IMR-90 (cell line): ENCODE measurements at regions not wholly inside any gene's neighbourhood (a gene's known extent, or its start where the extent isn't known, plus 50 kb on each side); places are given as distances from the start of the nearest gene placed in this dataset.

Experiments used
- ATAC-seq: fragments of 200-7000 bp; cut with Tn5 transposase; 2 replicates; pipeline ENCODE4 v1.9.1; 2020; ENCODE audit warnings: low read depth, mild to moderate bottlenecking, moderate library complexity
- BruUV-seq: library from RNA; stranded (reverse); fragments of 400-500 nt; replicated peaks from 2 replicates; lab custom pipeline; 2021; lab: Mats Ljungman, UMichigan
- CTCF ChIA-PET: fragments of 300-600 bp; formaldehyde crosslinking; extraction: SDS; loops from one replicate; lab custom pipeline; 2021; ENCODE audit warnings: antibody characterized with exemption; lab: Yijun Ruan, JAX
- POLR2A ChIA-PET: fragments of 300-600 bp; sonication (Branson Sonifier 250); formaldehyde crosslinking; loops from one replicate; lab custom pipeline; 2022; ENCODE audit warnings: antibody characterized with exemption; ENCODE audit not compliant: unreplicated experiment; lab: Charles Lee
- DNase-seq: peaks from one replicate; pipeline ENCODE4 v3.0.0; 2013
- H2AFZ ChIP-seq: replicated peaks from 2 replicates; pipeline ENCODE3; 2013; ENCODE audit warnings: low read length, mild to moderate bottlenecking; ENCODE audit not compliant: poor library complexity
- H2AK5ac ChIP-seq: 2 replicates; pipeline ENCODE4 v1.6.1; 2013; ENCODE audit warnings: low read depth, low read length, inconsistent platforms
- H2AK9ac ChIP-seq: replicated peaks from 2 replicates; pipeline ENCODE3; 2013; ENCODE audit warnings: mild to moderate bottlenecking, low read depth, low read length, moderate library complexity; ENCODE audit not compliant: poor library complexity
- H2BK120ac ChIP-seq: 2 replicates; pipeline ENCODE4 v1.6.1; 2013; ENCODE audit warnings: low read depth, low read length, inconsistent platforms
- H2BK15ac ChIP-seq: 3 replicates; pipeline ENCODE4 v1.6.1; 2013; ENCODE audit warnings: low read depth, low read length, inconsistent platforms
- H2BK20ac ChIP-seq: 2 replicates; pipeline ENCODE4 v1.6.1; 2013; ENCODE audit warnings: low read depth, mild to moderate bottlenecking, inconsistent platforms, low read length, moderate library complexity
- H2BK5ac ChIP-seq: 2 replicates; pipeline ENCODE4 v1.6.1; 2013; ENCODE audit warnings: mild to moderate bottlenecking, low read depth, low read length, inconsistent platforms; ENCODE audit not compliant: poor library complexity, severe bottlenecking
- H3K14ac ChIP-seq: replicated peaks from 2 replicates; pipeline ENCODE4 v1.6.1; 2013; ENCODE audit warnings: low read depth, low read length, inconsistent platforms
- H3K18ac ChIP-seq: 2 replicates; pipeline ENCODE4 v1.6.1; 2013; ENCODE audit warnings: low read depth, low read length, control low read depth
- H3K23ac ChIP-seq: 2 replicates; pipeline ENCODE4 v1.6.1; 2013; ENCODE audit warnings: low read depth, low read length, inconsistent platforms
- H3K27ac ChIP-seq: 2 replicates; pipeline ENCODE4 v1.5.1; 2013; ENCODE audit warnings: mild to moderate bottlenecking, control low read depth, low read length; ENCODE audit not compliant: insufficient read depth
- H3K27me3 ChIP-seq: 2 replicates; pipeline ENCODE4 v1.6.1; 2013; ENCODE audit warnings: low read length; ENCODE audit not compliant: control insufficient read depth, insufficient read depth
- H3K36me3 ChIP-seq: 2 replicates; pipeline ENCODE4 v1.6.1; 2013; ENCODE audit warnings: low read length, mixed read lengths; ENCODE audit not compliant: control insufficient read depth, insufficient read depth
- H3K4ac ChIP-seq: 2 replicates; pipeline ENCODE4 v1.6.1; 2013; ENCODE audit warnings: low read depth, low read length, inconsistent platforms
- H3K4me1 ChIP-seq: 2 replicates; pipeline ENCODE4 v1.6.1; 2013; ENCODE audit warnings: low read length, mixed read lengths; ENCODE audit not compliant: control insufficient read depth, insufficient read depth
- H3K4me2 ChIP-seq: 2 replicates; pipeline ENCODE4 v1.6.1; 2013; ENCODE audit warnings: low read depth, mild to moderate bottlenecking, control low read depth, low read length, moderate library complexity
- H3K4me3 ChIP-seq: 2 replicates; pipeline ENCODE4 v1.5.1; 2013; ENCODE audit warnings: low read depth, mild to moderate bottlenecking, control low read depth, low read length, moderate library complexity; ENCODE audit not compliant: insufficient read depth
- H3K56ac ChIP-seq: 2 replicates; pipeline ENCODE4 v1.6.1; 2013; ENCODE audit warnings: low read length, inconsistent platforms; ENCODE audit not compliant: insufficient read depth; ENCODE audit errors: extremely low read depth
- H3K79me1 ChIP-seq, 2 experiments: 2 replicates each; pipeline ENCODE4 v1.6.1; 2013; ENCODE audit warnings: low read length in 2 of 2, inconsistent platforms in 1 of 2, low read depth in 1 of 2
- H3K9ac ChIP-seq: 2 replicates; pipeline ENCODE4 v1.6.1; 2013; ENCODE audit warnings: low read depth, low read length, control low read depth
- H3K9me1 ChIP-seq: 2 replicates; pipeline ENCODE4 v1.6.1; 2013; ENCODE audit warnings: low read length, inconsistent platforms; ENCODE audit not compliant: insufficient read depth
- H3K9me3 ChIP-seq: 2 replicates; pipeline ENCODE4 v1.6.1; 2013; ENCODE audit warnings: low read length; ENCODE audit not compliant: control insufficient read depth, insufficient read depth
- H4K20me1 ChIP-seq: 2 replicates; pipeline ENCODE4 v1.6.1; 2013; ENCODE audit warnings: low read length, inconsistent platforms; ENCODE audit not compliant: insufficient read depth
- H4K5ac ChIP-seq: 2 replicates; pipeline ENCODE4 v1.6.1; 2013; ENCODE audit warnings: mild to moderate bottlenecking, low read depth, low read length, control low read depth
- H4K8ac ChIP-seq, 2 experiments: 2 replicates each; pipeline ENCODE4 v1.6.1; 2013; ENCODE audit warnings: low read depth in 2 of 2, low read length in 2 of 2, control low read depth in 1 of 2, inconsistent platforms in 1 of 2
- H4K91ac ChIP-seq: 2 replicates; pipeline ENCODE4 v1.6.1; 2013; ENCODE audit warnings: low read depth, low read length, inconsistent platforms; ENCODE audit not compliant: insufficient read depth
- BHLHE40 ChIP-seq: fragments of 150-350 bp; IDR thresholded peaks from 2 replicates; pipeline ENCODE4 v1.6.1; 2016; ENCODE audit warnings: mild to moderate bottlenecking, low read depth, low read length
- CEBPB ChIP-seq: IDR thresholded peaks from 2 replicates; pipeline ENCODE4 v1.6.1; 2012; ENCODE audit warnings: low read depth, low read length, improper control_type of control experiment
- ELK1 ChIP-seq: fragments of 150-350 bp; IDR thresholded peaks from 2 replicates; pipeline ENCODE4 v1.6.1; 2016; ENCODE audit warnings: low read depth, mild to moderate bottlenecking, low read length, moderate library complexity, borderline replicate concordance
- FOS ChIP-seq: fragments of 150-350 bp; IDR thresholded peaks from 2 replicates; pipeline ENCODE4 v1.6.1; 2016; ENCODE audit warnings: low read depth, low read length
- MAFK ChIP-seq: IDR thresholded peaks from 2 replicates; pipeline ENCODE4 v1.6.1; 2012; ENCODE audit warnings: low read depth, low read length, improper control_type of control experiment
- MXI1 ChIP-seq: IDR thresholded peaks from 2 replicates; pipeline ENCODE4 v1.6.1; 2012; ENCODE audit warnings: low read depth, mild to moderate bottlenecking, low read length, moderate library complexity, borderline replicate concordance
- NFE2L2 ChIP-seq: fragments of 150-350 bp; IDR thresholded peaks from 2 replicates; pipeline ENCODE4 v1.6.1; 2016; ENCODE audit warnings: low read depth, mild to moderate bottlenecking, low read length
- POLR2A ChIP-seq: IDR thresholded peaks from 2 replicates; pipeline ENCODE4 v1.6.1; 2012; ENCODE audit warnings: mild to moderate bottlenecking, low read depth, low read length
- RAD21 ChIP-seq: IDR thresholded peaks from 2 replicates; pipeline ENCODE4 v1.6.1; 2012; ENCODE audit warnings: low read length, improper control_type of control experiment
- RCOR1 ChIP-seq: IDR thresholded peaks from 2 replicates; pipeline ENCODE4 v1.6.1; 2012; ENCODE audit warnings: mild to moderate bottlenecking, low read length, improper control_type of control experiment; ENCODE audit not compliant: insufficient replicate concordance
- RFX5 ChIP-seq: IDR thresholded peaks from 2 replicates; pipeline ENCODE4 v1.8.0; 2012; ENCODE audit warnings: low read depth, mild to moderate bottlenecking, low read length, moderate library complexity
- SMC3 ChIP-seq: fragments of 150-350 bp; IDR thresholded peaks from 2 replicates; pipeline ENCODE4 v1.6.1; 2016; ENCODE audit warnings: low read depth, mild to moderate bottlenecking, antibody characterized with exemption, low read length, moderate library complexity
- USF2 ChIP-seq: fragments of 150-350 bp; IDR thresholded peaks from 2 replicates; pipeline ENCODE4 v1.6.1; 2017; ENCODE audit warnings: mild to moderate bottlenecking, antibody characterized with exemption, low read length, low read depth
- WGBS, 2 experiments: methylation state at CpG; one replicate each; pipeline versions ENCODE4 v1.1.5 to v1.1.7; 2013; ENCODE audit warnings: missing lambda C conversion rate in 2 of 2; ENCODE audit not compliant: insufficient read length in 1 of 2; ENCODE audit errors: extremely low coverage in 2 of 2; 5-methylcytosine and 5-hydroxymethylcytosine counted together
- dilution Hi-C: fragments of 300-500 bp; cut with HindIII; formaldehyde crosslinking; loops from one replicate; pipeline ENCODE4 v1.14.3; 2018; ENCODE audit warnings: low sequenced_read_pairs; ENCODE audit not compliant: unreplicated experiment
- in situ Hi-C: fragments of 300-500 bp; cut with MboI; formaldehyde crosslinking; loops from 3 replicates; pipeline ENCODE4 v1.14.3; 2019; ENCODE audit warnings: low sequenced_read_pairs, inconsistent platforms, mixed read lengths
- intact Hi-C: fragments of 100-400 bp; cut with micrococcal nuclease; formaldehyde crosslinking; loops from 2 replicates; pipeline ENCODE4 v1.10.0; 2022
- TF ChIP-seq, protein P1 (sequence below): conservative IDR thresholded peaks from 2 replicates; pipeline ENCODE4 v1.5.1; 2012; ENCODE audit warnings: mild to moderate bottlenecking, low read depth, low read length, improper control_type of control experiment

DNA sequence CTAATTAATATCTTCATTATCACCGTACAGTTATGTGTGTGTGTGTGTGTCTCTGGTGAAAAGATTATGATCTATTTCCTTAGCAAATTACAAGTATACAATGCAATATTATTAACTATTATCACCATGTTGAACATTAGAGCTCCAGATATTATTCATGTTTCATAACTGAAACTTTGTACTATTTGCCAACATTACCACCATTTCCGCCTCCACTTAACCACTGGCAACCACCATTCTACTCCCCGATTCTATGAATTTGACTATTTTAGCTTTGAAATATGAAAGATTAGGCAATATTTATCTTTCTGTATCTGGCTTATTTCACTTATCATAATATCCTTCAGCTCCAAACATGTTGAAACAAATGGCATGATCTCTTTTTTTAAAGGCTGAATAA lies 717.9 kb downstream of the ARAP2 start:
- no TSS peak for BruUV-seq
- no peak overlapping the region for H2BK20ac ChIP-seq
- no peak overlapping the region for H2BK15ac ChIP-seq
- ATAC-seq (no peak), DNase-seq (no peak)
- no peak overlapping the region for H3K9ac ChIP-seq
- no peaks in the 10 kb centered on the region for H3K9me1 ChIP-seq
- no peaks in the 10 kb centered on the region for H4K20me1 ChIP-seq
- no peaks in the 10 kb centered on the region for H3K27me3 ChIP-seq
- no peak overlapping the region for H3K14ac ChIP-seq
- no peak overlapping the region for H4K91ac ChIP-seq
- no peak overlapping the region for H2AK9ac ChIP-seq
- H2AFZ ChIP-seq = no peak overlapping the region
- no peak overlapping the region for H3K4me3 ChIP-seq
- TF ChIP-seq SMC3 (no peak), CEBPB (no peak), RFX5 (no peak), MXI1 (no peak), BHLHE40 (no peak), POLR2A (no peak), ELK1 (no peak), RAD21 (no peak), MAFK (no peak), NFE2L2 (no peak), FOS (no peak), USF2 (no peak), RCOR1 (no peak)
- TF ChIP-seq, protein P1, sequence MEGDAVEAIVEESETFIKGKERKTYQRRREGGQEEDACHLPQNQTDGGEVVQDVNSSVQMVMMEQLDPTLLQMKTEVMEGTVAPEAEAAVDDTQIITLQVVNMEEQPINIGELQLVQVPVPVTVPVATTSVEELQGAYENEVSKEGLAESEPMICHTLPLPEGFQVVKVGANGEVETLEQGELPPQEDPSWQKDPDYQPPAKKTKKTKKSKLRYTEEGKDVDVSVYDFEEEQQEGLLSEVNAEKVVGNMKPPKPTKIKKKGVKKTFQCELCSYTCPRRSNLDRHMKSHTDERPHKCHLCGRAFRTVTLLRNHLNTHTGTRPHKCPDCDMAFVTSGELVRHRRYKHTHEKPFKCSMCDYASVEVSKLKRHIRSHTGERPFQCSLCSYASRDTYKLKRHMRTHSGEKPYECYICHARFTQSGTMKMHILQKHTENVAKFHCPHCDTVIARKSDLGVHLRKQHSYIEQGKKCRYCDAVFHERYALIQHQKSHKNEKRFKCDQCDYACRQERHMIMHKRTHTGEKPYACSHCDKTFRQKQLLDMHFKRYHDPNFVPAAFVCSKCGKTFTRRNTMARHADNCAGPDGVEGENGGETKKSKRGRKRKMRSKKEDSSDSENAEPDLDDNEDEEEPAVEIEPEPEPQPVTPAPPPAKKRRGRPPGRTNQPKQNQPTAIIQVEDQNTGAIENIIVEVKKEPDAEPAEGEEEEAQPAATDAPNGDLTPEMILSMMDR = no peak
- H3K4ac ChIP-seq = no peak overlapping the region
- WGBS, 2 experiments = no CpG with 5 or more reads among the region's 3 CpGs
- no peak overlapping the region for H4K5ac ChIP-seq
- POLR2A ChIA-PET = no interaction called here
- in situ Hi-C loops = no loop called here
- no peaks in the 10 kb centered on the region for H3K4me1 ChIP-seq
- no peak overlapping the region for H2AK5ac ChIP-seq
- no peak overlapping the region for H2BK120ac ChIP-seq
- H3K79me1 ChIP-seq = no peaks in the 10 kb centered on the region
- CTCF ChIA-PET = no interaction called here
- H4K8ac ChIP-seq = no peak overlapping the region
- H3K27ac ChIP-seq = no peak overlapping the region
- no peaks in the 10 kb centered on the region for H3K36me3 ChIP-seq
- H3K56ac ChIP-seq = no peak overlapping the region
- H3K23ac ChIP-seq = no peak overlapping the region
- H2BK5ac ChIP-seq = no peak overlapping the region
- no peak overlapping the region for H3K4me2 ChIP-seq
- dilution Hi-C loops = no loop called here
- intact Hi-C loops = no loop called here
- peaks cover 7% of the 10 kb centered on the region; the same call in 1 of the 2 replicates for H3K9me3 ChIP-seq
- no peak overlapping the region for H3K18ac ChIP-seq
